MCF 10A (cell line): ENCODE measurements at regions not wholly inside any gene's neighbourhood (a gene's known extent, or its start where the extent isn't known, plus 50 kb on each side); places are given as distances from the start of the nearest gene placed in this dataset.

ENCODE experiments used
- BruUV-seq: library from RNA; stranded (reverse); fragments of 400-500 nt; replicated peaks from 2 replicates; lab custom pipeline; 2021; lab: Mats Ljungman, UMichigan
- CTCF ChIA-PET: fragments of 300-600 bp; sonication (Branson Sonifier 250); formaldehyde crosslinking; extraction: SDS; loops from one replicate; lab custom pipeline; 2021; ENCODE audit warnings: antibody characterized with exemption, inconsistent platforms; lab: Yijun Ruan, JAX
- POLR2A ChIA-PET: fragments of 300-600, 350-650 bp; sonication (Branson Sonifier 250); formaldehyde crosslinking; extraction: SDS; loops from one replicate; lab custom pipeline; 2020; ENCODE audit warnings: antibody characterized with exemption, inconsistent platforms; lab: Yijun Ruan, JAX
- DNase-seq: peaks from one replicate; pipeline ENCODE4 v3.0.0-alpha.2; 2018; ENCODE audit not compliant: unreplicated experiment
- H3K27ac Mint-ChIP-seq: one replicate; pipeline ENCODE4 v1.8.0; 2022; ENCODE audit warnings: mild to moderate bottlenecking, low read depth, mixed read lengths; ENCODE audit not compliant: unreplicated experiment
- H3K27me3 Mint-ChIP-seq: one replicate; pipeline ENCODE4 v1.8.0; 2022; ENCODE audit warnings: mixed read lengths; ENCODE audit not compliant: insufficient read depth, unreplicated experiment
- H3K36me3 Mint-ChIP-seq: one replicate; pipeline ENCODE4 v1.8.0; 2022; ENCODE audit warnings: mild to moderate bottlenecking, moderate library complexity, mixed read lengths; ENCODE audit not compliant: insufficient read depth, unreplicated experiment
- H3K4me1 Mint-ChIP-seq: one replicate; pipeline ENCODE4 v1.8.0; 2022; ENCODE audit warnings: mixed read lengths; ENCODE audit not compliant: insufficient read depth, unreplicated experiment
- H3K4me3 Mint-ChIP-seq: one replicate; pipeline ENCODE4 v1.8.0; 2022; ENCODE audit warnings: mild to moderate bottlenecking, moderate library complexity, mixed read lengths; ENCODE audit not compliant: unreplicated experiment
- H3K9me3 Mint-ChIP-seq: one replicate; pipeline ENCODE4 v1.8.0; 2022; ENCODE audit warnings: mixed read lengths; ENCODE audit not compliant: unreplicated experiment
- CTCF ChIP-seq: fragments of 200-600 bp; IDR thresholded peaks from one replicate; pipeline ENCODE4 v1.8.0; 2022; ENCODE audit warnings: antibody characterized with exemption, mild to moderate bottlenecking; ENCODE audit not compliant: unreplicated experiment
- intact Hi-C: fragments of 100-400 bp; cut with micrococcal nuclease; formaldehyde crosslinking; loops from 2 replicates; pipeline ENCODE4 v1.14.1; 2022

DNA sequence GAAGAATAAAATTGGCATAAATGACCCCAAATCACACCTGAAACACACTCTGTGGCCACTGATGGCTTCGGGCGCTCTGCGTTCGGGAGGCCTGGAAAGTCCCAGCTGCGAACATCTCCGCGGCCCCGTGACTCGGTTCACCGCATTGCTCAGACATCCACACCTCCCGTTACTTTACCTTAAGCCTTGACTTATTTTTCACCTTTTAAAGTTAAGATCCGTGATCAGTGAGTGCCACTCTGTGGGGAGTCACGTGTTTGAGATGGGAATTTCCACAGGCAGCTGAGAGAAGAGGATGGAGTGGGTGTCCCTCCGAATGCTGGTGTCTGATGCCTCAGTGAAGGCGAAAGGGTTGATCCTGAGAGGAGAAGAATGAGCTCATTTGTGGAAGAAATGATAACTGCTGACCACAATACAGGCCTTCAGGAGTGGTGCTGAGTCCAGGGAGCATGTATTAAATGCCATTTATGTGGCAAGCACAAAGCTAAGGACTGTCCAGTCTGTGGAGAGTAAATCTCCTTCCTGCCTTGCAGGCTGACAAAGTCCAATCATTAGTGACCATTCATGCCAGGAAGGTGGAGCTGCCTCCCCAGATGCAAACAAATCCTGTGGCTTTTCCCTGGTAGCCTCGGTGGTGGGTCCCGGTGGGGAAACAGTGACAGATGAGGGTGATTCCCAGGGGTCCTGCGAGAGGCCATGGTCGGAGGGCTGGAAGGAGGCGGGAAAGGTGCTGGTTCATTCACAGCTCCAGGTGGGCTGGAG, 168.8 kb downstream of the RTP5 start:
- no peak for DNase-seq
- intact Hi-C loops, result no loop called here
- no TSS peak for BruUV-seq
- Mint-ChIP-seq H3K9me3 (no peaks in the 10 kb centered on the region), H3K27me3 (peaks cover 68% of the 10 kb centered on the region), H3K27ac (no peak overlapping the region), H3K36me3 (no peaks in the 10 kb centered on the region), H3K4me1 (no peaks in the 10 kb centered on the region), H3K4me3 (no peak overlapping the region)
- no peak for TF ChIP-seq CTCF
- POLR2A ChIA-PET, result interaction anchor here (0.6 to 1.0 kb wide), 2 partner anchors 14 to 15 kb away, joined by 3 to 4 read pairs; no protein-coding TSS in a partner anchor
- CTCF ChIA-PET, result interaction anchor here (0.7 to 1.2 kb wide), 4 partner anchors 12 to 86 kb away, joined by 3 to 4 read pairs (median 3); no protein-coding TSS in a partner anchor

DNA sequence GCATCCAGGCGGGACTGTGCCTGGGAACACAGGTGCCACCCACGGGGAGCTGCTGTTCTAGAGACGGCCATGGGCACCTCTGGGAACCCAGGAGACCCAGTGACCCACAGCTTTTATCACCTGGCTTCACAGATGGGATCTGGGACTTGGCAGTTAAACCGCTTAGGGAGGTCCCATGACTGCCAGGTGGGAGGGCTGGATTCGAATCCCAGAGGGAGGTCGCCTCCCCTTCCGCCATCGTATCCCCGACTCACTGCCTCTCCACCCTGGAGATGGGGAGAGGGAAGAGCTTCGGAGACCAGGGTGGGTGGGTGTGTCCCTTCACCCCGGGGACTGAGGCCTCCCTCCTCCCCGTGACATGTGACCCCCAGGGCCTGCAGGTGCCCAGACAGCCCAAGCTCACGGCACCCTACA, 169.4 kb downstream of the RTP5 start:
- no peak for DNase-seq
- Mint-ChIP-seq H3K4me1 (no peaks in the 10 kb centered on the region), H3K9me3 (no peaks in the 10 kb centered on the region), H3K36me3 (no peaks in the 10 kb centered on the region), H3K27me3 (peaks cover 63% of the 10 kb centered on the region), H3K4me3 (no peak overlapping the region), H3K27ac (no peak overlapping the region)
- no TSS peak for BruUV-seq
- CTCF ChIA-PET, result interaction anchor here (0.7 to 1.2 kb wide), 4 partner anchors 11 to 87 kb away, joined by 3 to 4 read pairs (median 3); no protein-coding TSS in a partner anchor
- TF ChIP-seq CTCF, result no peak
- intact Hi-C loops, result no loop called here
- POLR2A ChIA-PET, result no interaction called here

- H3K27ac Mint-ChIP-seq, result no peak overlapping the region
- H3K9me3 Mint-ChIP-seq, result no peaks in the 10 kb centered on the region
- no TSS peak for BruUV-seq
- ChIA-PET POLR2A (no interaction called here), CTCF (no interaction called here)
- H3K36me3 Mint-ChIP-seq, result no peaks in the 10 kb centered on the region
- no peak overlapping the region for H3K4me3 Mint-ChIP-seq
- H3K27me3 Mint-ChIP-seq, result peaks cover 49% of the 10 kb centered on the region
- TF ChIP-seq CTCF, result no peak
- no peak for DNase-seq
- intact Hi-C loops, result no loop called here
- H3K4me1 Mint-ChIP-seq, result no peaks in the 10 kb centered on the region
Measured at GRCh38 chr2:242040303-242040655, 170.8 kb downstream of the RTP5 start.

GRCh38 chr2:242040681-242041080, 171.2 kb downstream of the RTP5 start:
- Mint-ChIP-seq H3K36me3 (no peaks in the 10 kb centered on the region), H3K4me1 (no peaks in the 10 kb centered on the region), H3K9me3 (no peaks in the 10 kb centered on the region), H3K27me3 (peaks cover 45% of the 10 kb centered on the region), H3K4me3 (no peak overlapping the region), H3K27ac (no peak overlapping the region)
- DNase-seq, result no peak
- intact Hi-C loops, result no loop called here
- BruUV-seq, result no TSS peak
- TF ChIP-seq CTCF, result no peak
- ChIA-PET POLR2A (no interaction called here), CTCF (no interaction called here)
